GM18867 (cell line): ENCODE measurements at regions not wholly inside any gene's neighbourhood (a gene's known extent, or its start where the extent isn't known, plus 50 kb on each side); places are given as distances from the start of the nearest gene placed in this dataset.
"Not testable (repeated sequence)": the region's sequence is repeated elsewhere in the genome, so short reads cannot be mapped to it uniquely, and the experiment has no call there.

Source experiments
- ATAC-seq: cut with Tn5 transposase; IDR thresholded peaks from one replicate; pipeline ENCODE4 v1.9.1; 2021; ENCODE audit warnings: mild to moderate bottlenecking, moderate library complexity; ENCODE audit not compliant: unreplicated experiment

- peak; percentile 60 for ATAC-seq
Observed at GRCh38 chr21:8455279-8456128, 2065.9 kb upstream of the TPTE start.

- ATAC-seq, result peak; percentile 87
Observed at GRCh38 chr21:8464403-8465152, 2056.8 kb upstream of the TPTE start.

- not testable (repeated sequence) for ATAC-seq
Observed at GRCh38 chr21:8466642-8467041, 2054.7 kb upstream of the TPTE start.
